Fibroblast of lung (primary cell): ENCODE measurements at regions not wholly inside any gene's neighbourhood (a gene's known extent, or its start where the extent isn't known, plus 50 kb on each side); places are given as distances from the start of the nearest gene placed in this dataset.
"Not testable (repeated sequence)": the region's sequence is repeated elsewhere in the genome, so short reads cannot be mapped to it uniquely, and the experiment has no call there.

Experiments used
- DNase-seq, 2 donors: peaks; one replicate each; pipeline versions ENCODE4 v3.0.0 to v3.0.0-alpha.2; 2010; ENCODE audit warnings: low read depth in 2 of 2
- H2AFZ ChIP-seq: 2 replicates; pipeline ENCODE4 v1.5.1; 2012; ENCODE audit warnings: low read length, control low read depth, inconsistent platforms
- H3K27ac ChIP-seq: 2 replicates; pipeline ENCODE4 v1.5.1; 2011; ENCODE audit warnings: low read length, control low read depth; ENCODE audit not compliant: insufficient read depth
- H3K27me3 ChIP-seq: 2 replicates; pipeline ENCODE4 v1.5.1; 2011; ENCODE audit warnings: mild to moderate bottlenecking, low read length; ENCODE audit not compliant: control insufficient read depth, insufficient read depth
- H3K36me3 ChIP-seq: 2 replicates; pipeline ENCODE4 v1.5.1; 2011; ENCODE audit warnings: low read length; ENCODE audit not compliant: control insufficient read depth, insufficient read depth
- H3K4me1 ChIP-seq: 2 replicates; pipeline ENCODE4 v1.5.1; 2011; ENCODE audit warnings: low read length; ENCODE audit not compliant: control insufficient read depth, insufficient read depth; ENCODE audit errors: extremely low read depth
- H3K4me2 ChIP-seq: 2 replicates; pipeline ENCODE4 v1.5.1; 2011; ENCODE audit warnings: low read length, control low read depth; ENCODE audit not compliant: insufficient read depth; ENCODE audit errors: extremely low read depth
- H3K4me3 ChIP-seq, 4 experiments: fragments of 200-600 bp in 1 of 4; sonication (generic) in 1 of 4; replicated peaks in 1 of 4; 2 replicates each; pipeline ENCODE4 v1.5.1; 2011 to 2016; ENCODE audit warnings: low read length in 4 of 4, low read depth in 3 of 4, mild to moderate bottlenecking in 3 of 4, control low read depth in 2 of 4, inconsistent platforms in 1 of 4, mixed read lengths in 1 of 4; ENCODE audit not compliant: insufficient read depth in 1 of 4; ENCODE audit errors: control extremely low read depth in 1 of 4
- H3K79me2 ChIP-seq: 2 replicates; pipeline ENCODE4 v1.5.1; 2012; ENCODE audit warnings: mild to moderate bottlenecking, low read length, inconsistent platforms; ENCODE audit not compliant: control insufficient read depth, insufficient read depth
- H3K9ac ChIP-seq: 2 replicates; pipeline ENCODE4 v1.5.1; 2011; ENCODE audit warnings: mild to moderate bottlenecking, low read length, control low read depth; ENCODE audit not compliant: insufficient read depth
- H3K9me3 ChIP-seq: 2 replicates; pipeline ENCODE4 v1.5.1; 2012; ENCODE audit warnings: low read depth, low read length; ENCODE audit not compliant: control insufficient read depth, insufficient read depth
- H4K20me1 ChIP-seq: 2 replicates; pipeline ENCODE4 v1.5.1; 2011; ENCODE audit warnings: low read length; ENCODE audit not compliant: control insufficient read depth, insufficient read depth; ENCODE audit errors: extremely low read depth
- CTCF ChIP-seq, 2 donors: IDR thresholded peaks in 1 of 2; conservative IDR thresholded peaks in 1 of 2; 1 replicate in 1 of 2; 2 replicates in 1 of 2; pipeline ENCODE4 v1.5.1; 2011 to 2012; ENCODE audit warnings: low read length in 2 of 2, control low read depth in 1 of 2, inconsistent platforms in 1 of 2, low read depth in 1 of 2, mild to moderate bottlenecking in 1 of 2
- EZH2 ChIP-seq: IDR thresholded peaks from 2 replicates; pipeline ENCODE4 v1.5.1; 2012; ENCODE audit warnings: low read length, control low read depth, mild to moderate bottlenecking; ENCODE audit errors: missing control alignments

GRCh38 chr3:106317141-106318055 lies 448.6 kb upstream of the CBLB start:
- Histone ChIP-seq H3K9ac (no peak overlapping the region), H4K20me1 (no peaks in the 10 kb centered on the region), H3K27ac (no peak overlapping the region), H3K36me3 (no peaks in the 10 kb centered on the region), H3K79me2 (no peaks in the 10 kb centered on the region), H3K4me1 (no peaks in the 10 kb centered on the region), H3K9me3 (no peaks in the 10 kb centered on the region), H3K27me3 (no peaks in the 10 kb centered on the region), H3K4me3 (no peak overlapping the region), H2AFZ (no peak overlapping the region), H3K4me2 (no peak overlapping the region)
- TF ChIP-seq CTCF (conservative IDR thresholded peaks at IDR 0.05 in 1 of 2, IDR thresholded peaks at IDR 0.05 in 1 of 2; ENCODE audit: low read depth in 1 of 2, low read length in 2 of 2) (no peak), EZH2 (no peak)
- no peak for DNase-seq

- not testable (repeated sequence) for DNase-seq, H3K4me2 ChIP-seq, H3K4me1 ChIP-seq, H3K27ac ChIP-seq, H3K36me3 ChIP-seq, H3K27me3 ChIP-seq, H3K4me3 ChIP-seq, H4K20me1 ChIP-seq, H3K9ac ChIP-seq, H2AFZ ChIP-seq, H3K79me2 ChIP-seq, H3K9me3 ChIP-seq
Measured at GRCh38 chr3:106321438-106321837, 452.6 kb upstream of the CBLB start.

- peak in 1 of 2 donors; percentile 69 for DNase-seq
- H3K79me2 ChIP-seq: no peaks in the 10 kb centered on the region
- no peak for TF ChIP-seq CTCF (conservative IDR thresholded peaks at IDR 0.05 in 1 of 2, IDR thresholded peaks at IDR 0.05 in 1 of 2; ENCODE audit: low read depth in 1 of 2, low read length in 2 of 2)
- no peak for TF ChIP-seq EZH2
- H2AFZ ChIP-seq: no peak overlapping the region
- H3K36me3 ChIP-seq: no peaks in the 10 kb centered on the region
- no peak overlapping the region for H3K9ac ChIP-seq
- no peak overlapping the region for H3K4me2 ChIP-seq
- no peak overlapping the region for H3K27ac ChIP-seq
- H4K20me1 ChIP-seq: no peaks in the 10 kb centered on the region
- H3K9me3 ChIP-seq: no peaks in the 10 kb centered on the region
- no peak overlapping the region for H3K4me3 ChIP-seq
- no peaks in the 10 kb centered on the region for H3K27me3 ChIP-seq
- H3K4me1 ChIP-seq: peaks cover 4% of the 10 kb centered on the region
Measured at GRCh38 chr3:106323586-106323985, 454.8 kb upstream of the CBLB start.
